SKM-1 treated with dmso at 0.1 percent for 144 hours (cell line): ENCODE measurements at regions not wholly inside any gene's neighbourhood (a gene's known extent, or its start where the extent isn't known, plus 50 kb on each side); places are given as distances from the start of the nearest gene placed in this dataset.

Experiments
- DNase-seq: peaks from one replicate; lab custom pipeline; 2025; ENCODE audit not compliant: unreplicated experiment; lab: John Stamatoyannopoulos, UW

GRCh38 chr16:72523087-72523486 lies 351.1 kb upstream of the PMFBP1 start:
- DNase-seq: no peak

GRCh38 chr16:72517154-72517553 lies 345.2 kb upstream of the PMFBP1 start:
- no peak for DNase-seq

GRCh38 chr16:72511171-72511570 lies 339.2 kb upstream of the PMFBP1 start:
- DNase-seq: no peak

GRCh38 chr16:72508191-72508590 lies 336.2 kb upstream of the PMFBP1 start:
- no peak for DNase-seq

GRCh38 chr16:72502594-72503005 lies 330.6 kb upstream of the PMFBP1 start:
- no peak for DNase-seq

- DNase-seq: no peak
Observed at GRCh38 chr16:72501739-72502593, 330.0 kb upstream of the PMFBP1 start.

GRCh38 chr16:72500545-72500944 lies 328.6 kb upstream of the PMFBP1 start:
- DNase-seq: no peak

GRCh38 chr16:72493716-72494415 lies 321.9 kb upstream of the PMFBP1 start:
- DNase-seq: no peak

GRCh38 chr16:72487283-72487682 lies 315.3 kb upstream of the PMFBP1 start:
- DNase-seq: no peak

- no peak for DNase-seq
Observed at GRCh38 chr16:72482695-72483094, 310.7 kb upstream of the PMFBP1 start.

- DNase-seq: no peak
Observed at GRCh38 chr16:72481419-72481818, 309.5 kb upstream of the PMFBP1 start.

GRCh38 chr16:72480911-72481310 lies 309.0 kb upstream of the PMFBP1 start:
- no peak for DNase-seq

- no peak for DNase-seq
Observed at GRCh38 chr16:72475688-72476087, 303.7 kb upstream of the PMFBP1 start.

- no peak for DNase-seq
Observed at GRCh38 chr16:72474501-72475123, 302.7 kb upstream of the PMFBP1 start.

- DNase-seq: no peak
Observed at GRCh38 chr16:72473631-72474030, 301.7 kb upstream of the PMFBP1 start.

GRCh38 chr16:72471317-72471924 lies 299.5 kb upstream of the PMFBP1 start:
- no peak for DNase-seq

GRCh38 chr16:72470541-72470940 lies 298.6 kb upstream of the PMFBP1 start:
- no peak for DNase-seq

- DNase-seq: no peak
Observed at GRCh38 chr16:72469932-72470331, 298.0 kb upstream of the PMFBP1 start.

GRCh38 chr16:72468582-72468981 lies 296.6 kb upstream of the PMFBP1 start:
- no peak for DNase-seq

- DNase-seq: peak; percentile 49
Observed at GRCh38 chr16:72467157-72467759, 295.3 kb upstream of the PMFBP1 start.
